Tibial nerve (tissue), 4 donors: ENCODE measurements at regions not wholly inside any gene's neighbourhood (a gene's known extent, or its start where the extent isn't known, plus 50 kb on each side); places are given as distances from the start of the nearest gene placed in this dataset.

Source experiments
- CTCF ChIP-seq, 5 experiments: fragments of 200-600 bp in 3 of 5; fragments of 450-650 bp in 2 of 5; sonication (generic) in 3 of 5; IDR thresholded peaks; one replicate each; pipeline ENCODE4 v1.5.1; 2016 to 2019; ENCODE audit warnings: antibody characterized with exemption in 5 of 5, mild to moderate bottlenecking in 3 of 5, moderate library complexity in 2 of 5
- EP300 ChIP-seq, 2 donors: sonication (generic); formaldehyde crosslinking; IDR thresholded peaks; one replicate each; pipeline ENCODE4 v1.6.1; 2017; ENCODE audit warnings: antibody characterized with exemption in 2 of 2, mild to moderate bottlenecking in 1 of 2
- POLR2A ChIP-seq, 2 donors: fragments of 450-650 bp; IDR thresholded peaks; one replicate each; pipeline ENCODE4 v1.6.1; 2017; ENCODE audit warnings: antibody characterized with exemption in 2 of 2, mild to moderate bottlenecking in 2 of 2, moderate library complexity in 2 of 2

- TF ChIP-seq CTCF (IDR thresholded peaks at IDR 0.05) (no peak), POLR2A (IDR thresholded peaks at IDR 0.05) (no peak), EP300 (IDR thresholded peaks at IDR 0.05) (no peak)
Measured at GRCh38 chr2:82283075-82283474, 1978.5 kb upstream of the LRRTM1 start.
